ENCODE measurements at regions not wholly inside any gene's neighbourhood (a gene's known extent, or its start where the extent isn't known, plus 50 kb on each side); places are given as distances from the start of the nearest gene placed in this dataset.

DNA sequence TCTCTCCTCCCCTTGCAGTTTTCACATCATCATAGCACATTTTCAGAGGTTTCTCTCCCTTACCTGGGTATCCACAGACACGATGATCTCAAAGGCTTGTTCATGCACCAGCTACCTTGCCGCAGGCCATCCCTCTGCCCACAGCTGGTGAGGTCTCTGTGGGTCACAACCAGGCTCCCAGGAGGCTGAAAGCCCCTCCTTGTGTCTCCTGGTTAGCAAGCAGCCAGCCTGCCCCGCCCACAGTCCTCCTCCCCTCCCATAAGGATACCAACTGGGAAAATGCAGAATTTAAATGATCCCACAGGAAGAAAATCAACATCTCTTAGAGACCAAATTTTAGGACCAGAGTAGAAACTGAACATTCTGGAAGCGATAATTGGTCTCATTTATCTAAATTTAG lies 213.5 kb upstream of the PPP2R3A start:
- DNase-seq (ENCODE audit: low spot score) (no peak), ATAC-seq (ENCODE audit: low read depth) (no peak)
- Histone ChIP-seq H3K27ac (ENCODE audit: poor library complexity, severe bottlenecking) (no peak overlapping the region), H3K36me3 (ENCODE audit: low read depth) (no peaks in the 10 kb centered on the region), H3K4me3 (ENCODE audit: severe bottlenecking) (no peak overlapping the region), H3K27me3 (ENCODE audit: insufficient read depth, poor library complexity, severe bottlenecking) (no peaks in the 10 kb centered on the region), H3K4me1 (ENCODE audit: insufficient read depth, poor library complexity, severe bottlenecking) (no peaks in the 10 kb centered on the region), H3K9me3 (ENCODE audit: severe bottlenecking) (no peaks in the 10 kb centered on the region)
- TF ChIP-seq, protein P1, sequence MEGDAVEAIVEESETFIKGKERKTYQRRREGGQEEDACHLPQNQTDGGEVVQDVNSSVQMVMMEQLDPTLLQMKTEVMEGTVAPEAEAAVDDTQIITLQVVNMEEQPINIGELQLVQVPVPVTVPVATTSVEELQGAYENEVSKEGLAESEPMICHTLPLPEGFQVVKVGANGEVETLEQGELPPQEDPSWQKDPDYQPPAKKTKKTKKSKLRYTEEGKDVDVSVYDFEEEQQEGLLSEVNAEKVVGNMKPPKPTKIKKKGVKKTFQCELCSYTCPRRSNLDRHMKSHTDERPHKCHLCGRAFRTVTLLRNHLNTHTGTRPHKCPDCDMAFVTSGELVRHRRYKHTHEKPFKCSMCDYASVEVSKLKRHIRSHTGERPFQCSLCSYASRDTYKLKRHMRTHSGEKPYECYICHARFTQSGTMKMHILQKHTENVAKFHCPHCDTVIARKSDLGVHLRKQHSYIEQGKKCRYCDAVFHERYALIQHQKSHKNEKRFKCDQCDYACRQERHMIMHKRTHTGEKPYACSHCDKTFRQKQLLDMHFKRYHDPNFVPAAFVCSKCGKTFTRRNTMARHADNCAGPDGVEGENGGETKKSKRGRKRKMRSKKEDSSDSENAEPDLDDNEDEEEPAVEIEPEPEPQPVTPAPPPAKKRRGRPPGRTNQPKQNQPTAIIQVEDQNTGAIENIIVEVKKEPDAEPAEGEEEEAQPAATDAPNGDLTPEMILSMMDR (IDR thresholded peaks at IDR 0.05; ENCODE audit: poor library complexity, severe bottlenecking) = no peak

DNA sequence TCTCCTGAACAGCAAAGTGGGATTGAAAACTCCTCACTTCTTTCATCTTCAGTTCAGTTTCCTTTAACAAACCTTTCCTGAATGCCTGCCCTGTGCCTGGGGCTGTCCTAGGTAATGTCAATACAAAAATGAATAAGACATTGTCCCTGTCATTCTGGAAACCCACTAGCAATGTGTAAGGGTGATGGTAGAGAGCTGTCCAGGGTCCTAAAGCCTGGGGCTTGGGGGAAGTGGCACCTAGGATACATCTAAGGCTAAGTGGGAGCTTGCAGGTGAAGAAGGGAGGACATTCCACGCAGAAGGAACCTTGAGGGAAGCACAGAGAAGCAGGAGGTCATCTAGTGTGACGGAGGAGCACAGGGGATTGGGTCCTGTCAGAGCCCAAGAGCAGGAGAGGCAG lies 212.7 kb upstream of the PPP2R3A start:
- no peaks in the 10 kb centered on the region for H3K27me3 ChIP-seq (ENCODE audit: insufficient read depth, poor library complexity, severe bottlenecking)
- H3K4me3 ChIP-seq (ENCODE audit: severe bottlenecking) = no peak overlapping the region
- DNase-seq (ENCODE audit: low spot score) (no peak), ATAC-seq (ENCODE audit: low read depth) (no peak)
- no peaks in the 10 kb centered on the region for H3K36me3 ChIP-seq (ENCODE audit: low read depth)
- H3K27ac ChIP-seq (ENCODE audit: poor library complexity, severe bottlenecking) = no peak overlapping the region
- no peaks in the 10 kb centered on the region for H3K9me3 ChIP-seq (ENCODE audit: severe bottlenecking)
- TF ChIP-seq, protein P1 (IDR thresholded peaks at IDR 0.05; ENCODE audit: poor library complexity, severe bottlenecking) = no peak
- no peaks in the 10 kb centered on the region for H3K4me1 ChIP-seq (ENCODE audit: insufficient read depth, poor library complexity, severe bottlenecking)

DNA sequence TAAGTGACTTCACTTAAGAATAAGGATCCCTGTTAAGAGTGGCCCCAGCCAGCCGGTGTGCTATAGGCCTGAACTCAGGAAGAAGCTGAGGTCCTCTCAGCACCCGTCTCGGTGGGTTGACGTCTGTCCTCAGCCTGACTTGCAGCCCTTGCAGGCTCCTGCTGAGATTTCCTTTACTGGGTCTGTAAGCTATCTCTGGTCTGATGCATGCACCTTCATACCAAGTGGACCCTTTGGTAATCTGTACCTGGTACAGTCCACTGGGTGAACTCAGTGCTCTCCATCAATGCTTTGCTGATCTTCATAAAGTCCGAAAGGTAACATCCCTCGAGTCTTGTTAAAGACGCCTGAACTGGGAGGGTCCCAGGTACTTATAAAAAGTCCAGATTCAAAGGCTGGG lies 212.0 kb upstream of the PPP2R3A start:
- ATAC-seq (ENCODE audit: low read depth) (no peak), DNase-seq (ENCODE audit: low spot score) (no peak)
- Histone ChIP-seq H3K27ac (ENCODE audit: poor library complexity, severe bottlenecking) (no peak overlapping the region), H3K36me3 (ENCODE audit: low read depth) (no peaks in the 10 kb centered on the region), H3K27me3 (ENCODE audit: insufficient read depth, poor library complexity, severe bottlenecking) (no peaks in the 10 kb centered on the region), H3K4me1 (ENCODE audit: insufficient read depth, poor library complexity, severe bottlenecking) (no peaks in the 10 kb centered on the region), H3K4me3 (ENCODE audit: severe bottlenecking) (no peak overlapping the region), H3K9me3 (ENCODE audit: severe bottlenecking) (no peaks in the 10 kb centered on the region)
- TF ChIP-seq, protein P1 (IDR thresholded peaks at IDR 0.05; ENCODE audit: poor library complexity, severe bottlenecking) = no peak

DNA sequence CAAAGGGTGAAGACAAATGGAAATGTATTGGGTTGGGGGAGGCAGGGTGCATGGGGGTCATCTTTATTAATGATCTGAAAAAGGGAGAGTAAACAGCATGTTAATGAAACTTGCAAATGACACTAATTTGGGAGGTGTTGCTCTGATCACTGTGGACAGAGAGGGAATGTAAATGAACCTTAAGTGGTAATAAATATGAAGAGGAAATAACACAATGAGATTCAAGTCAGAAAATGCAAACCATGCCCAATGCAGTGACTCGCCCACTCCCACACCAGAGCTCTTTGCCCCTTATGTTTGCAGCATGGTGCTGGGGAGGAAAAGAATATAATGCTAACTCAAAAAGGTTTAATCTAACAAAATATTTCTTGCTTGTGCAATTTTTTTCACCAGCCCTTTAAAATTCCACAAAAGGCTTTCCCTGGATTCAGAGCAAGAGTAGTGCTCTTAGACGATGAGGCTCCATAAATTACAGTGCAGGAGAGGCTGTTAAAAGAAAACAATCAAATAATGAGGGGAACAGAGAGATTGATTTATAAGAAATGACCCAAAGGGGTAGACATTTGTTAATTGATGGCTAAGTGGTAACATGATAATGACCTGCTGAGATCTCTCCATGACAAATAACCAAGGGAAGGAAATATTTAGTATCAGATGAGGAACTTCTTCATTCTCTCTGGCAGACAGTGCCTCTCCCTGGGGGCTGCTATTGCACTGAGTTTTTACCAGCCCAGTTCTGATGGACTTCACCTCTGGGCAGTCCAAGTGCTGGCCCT lies 210.0 kb upstream of the PPP2R3A start:
- no peaks in the 10 kb centered on the region for H3K4me1 ChIP-seq (ENCODE audit: insufficient read depth, poor library complexity, severe bottlenecking)
- no peak for DNase-seq (ENCODE audit: low spot score)
- H3K4me3 ChIP-seq (ENCODE audit: severe bottlenecking) = no peak overlapping the region
- no peak for ATAC-seq (ENCODE audit: low read depth)
- H3K27ac ChIP-seq (ENCODE audit: poor library complexity, severe bottlenecking) = no peak overlapping the region
- H3K27me3 ChIP-seq (ENCODE audit: insufficient read depth, poor library complexity, severe bottlenecking) = no peaks in the 10 kb centered on the region
- TF ChIP-seq, protein P1 (IDR thresholded peaks at IDR 0.05; ENCODE audit: poor library complexity, severe bottlenecking) = no peak
- no peaks in the 10 kb centered on the region for H3K9me3 ChIP-seq (ENCODE audit: severe bottlenecking)
- no peaks in the 10 kb centered on the region for H3K36me3 ChIP-seq (ENCODE audit: low read depth)

DNA sequence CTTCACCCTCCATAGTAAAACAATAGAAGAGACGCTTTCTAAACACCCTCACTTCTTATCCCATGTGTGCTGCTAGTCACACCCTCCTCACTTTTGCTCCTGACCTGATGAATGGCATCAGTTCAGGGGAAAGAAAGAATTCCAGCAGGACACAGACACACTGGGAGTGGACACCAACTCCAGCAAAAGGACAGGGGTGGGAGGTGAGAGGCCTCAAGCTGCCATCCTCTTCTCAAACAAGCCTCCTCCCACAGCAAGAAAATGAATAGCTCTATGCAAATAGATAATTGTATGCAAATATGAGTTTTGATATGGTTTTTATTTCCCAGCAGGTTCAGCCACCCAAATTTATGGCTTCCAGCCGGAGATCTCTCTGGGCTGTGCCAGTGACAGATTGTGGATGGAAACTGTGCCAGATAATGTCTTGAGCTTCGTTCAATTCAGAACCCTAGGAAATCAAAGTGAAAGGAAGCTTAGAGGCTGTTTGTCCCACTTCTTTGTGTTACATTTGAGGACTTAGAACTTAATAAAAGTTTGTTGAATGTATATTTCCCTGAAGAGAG lies 209.3 kb upstream of the PPP2R3A start:
- Histone ChIP-seq H3K9me3 (ENCODE audit: severe bottlenecking) (no peaks in the 10 kb centered on the region), H3K4me3 (ENCODE audit: severe bottlenecking) (no peak overlapping the region), H3K36me3 (ENCODE audit: low read depth) (no peaks in the 10 kb centered on the region), H3K27me3 (ENCODE audit: insufficient read depth, poor library complexity, severe bottlenecking) (no peaks in the 10 kb centered on the region), H3K4me1 (ENCODE audit: insufficient read depth, poor library complexity, severe bottlenecking) (no peaks in the 10 kb centered on the region), H3K27ac (ENCODE audit: poor library complexity, severe bottlenecking) (no peak overlapping the region)
- DNase-seq (ENCODE audit: low spot score) (no peak), ATAC-seq (ENCODE audit: low read depth) (no peak)
- TF ChIP-seq, protein P1 (IDR thresholded peaks at IDR 0.05; ENCODE audit: poor library complexity, severe bottlenecking) = no peak

Data from RWPE2 (cell line).